HG03139 (cell line): ENCODE measurements at regions not wholly inside any gene's neighbourhood (a gene's known extent, or its start where the extent isn't known, plus 50 kb on each side); places are given as distances from the start of the nearest gene placed in this dataset.
A peak's percentile ranks its signal among the peaks of the same experiment; 100 is the strongest.

ENCODE experiments used
- ATAC-seq: cut with Tn5 transposase; IDR thresholded peaks from one replicate; pipeline ENCODE4 v1.9.1; 2021; ENCODE audit not compliant: unreplicated experiment

DNA sequence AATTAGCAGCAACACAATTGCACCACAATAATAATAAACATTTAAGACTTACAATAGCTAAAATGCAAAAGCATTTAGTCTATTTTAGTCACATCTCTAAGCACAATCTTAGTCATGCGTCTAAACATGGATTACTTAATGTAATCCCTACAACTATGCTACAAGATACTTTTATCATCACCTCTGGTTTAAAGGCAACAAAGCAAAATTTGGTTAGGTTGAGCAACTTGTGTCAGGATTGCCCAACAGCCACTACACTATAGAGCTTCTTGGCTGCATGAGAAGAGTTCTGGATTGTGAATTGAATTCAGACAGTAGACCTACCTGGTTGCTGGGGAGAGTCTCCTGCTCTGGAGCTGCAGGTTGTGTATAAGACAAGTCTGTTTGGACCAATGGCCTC lies 146.5 kb upstream of the PUDP start:
- no peak for ATAC-seq

- no peak for ATAC-seq
These were observed 138.3 kb upstream of the PUDP start for GRCh38 chrX:7286168-7286837.

DNA sequence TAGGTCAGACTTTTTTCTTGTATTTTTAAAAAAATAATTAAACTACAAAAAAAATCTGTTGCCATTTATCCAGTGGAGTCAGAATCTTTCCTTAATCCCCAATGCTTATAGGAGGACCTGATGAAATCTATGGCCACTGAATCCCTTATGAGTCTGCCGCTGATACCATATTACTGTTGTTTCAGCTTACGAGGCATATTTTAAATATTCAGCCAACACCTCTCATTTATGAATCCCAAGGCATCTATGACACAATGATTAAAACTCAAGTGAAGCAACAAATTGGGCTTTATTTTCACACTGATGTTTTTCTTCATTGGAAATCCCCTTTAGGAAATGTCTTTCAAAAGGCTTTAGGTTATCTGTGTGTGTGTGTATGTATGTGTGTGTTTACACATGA lies 137.8 kb upstream of the PUDP start:
- ATAC-seq: no peak

- no peak for ATAC-seq
These were observed 135.8 kb upstream of the PUDP start for GRCh38 chrX:7283741-7284140.

- ATAC-seq: no peak
These were observed 132.6 kb upstream of the PUDP start for GRCh38 chrX:7280520-7280919.

- ATAC-seq: no peak
These were observed 124.4 kb upstream of the PUDP start for GRCh38 chrX:7272346-7272745.

- ATAC-seq: no peak
These were observed 123.0 kb upstream of the PUDP start for GRCh38 chrX:7270933-7271332.

GRCh38 chrX:7269991-7270390 lies 122.0 kb upstream of the PUDP start:
- ATAC-seq: no peak

GRCh38 chrX:7269589-7269988 lies 121.6 kb upstream of the PUDP start:
- ATAC-seq: no peak

- ATAC-seq: no peak
These were observed 118.3 kb upstream of the PUDP start for GRCh38 chrX:7266288-7266687.

GRCh38 chrX:7264399-7264798 lies 116.4 kb upstream of the PUDP start:
- no peak for ATAC-seq

DNA sequence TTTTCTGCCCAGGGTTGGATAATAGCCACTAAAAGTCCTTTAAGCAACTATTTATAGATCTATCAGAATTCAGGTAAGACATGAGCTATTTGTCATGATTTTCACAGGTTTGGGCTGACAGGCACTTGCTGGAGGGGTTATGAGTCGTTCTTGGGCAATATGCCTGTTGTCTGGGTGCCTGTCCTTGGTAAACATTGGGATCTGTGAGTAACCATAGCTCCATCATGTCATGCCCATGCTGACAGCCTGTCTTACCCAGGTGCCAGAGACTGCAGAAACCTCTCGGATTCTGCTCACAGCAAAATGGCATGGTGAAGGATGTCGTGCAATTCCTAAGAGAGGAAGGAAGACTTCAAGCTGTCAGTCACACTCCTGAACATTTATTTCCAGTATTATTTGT lies 116.0 kb upstream of the PUDP start:
- ATAC-seq: no peak

- no peak for ATAC-seq
These were observed 115.4 kb upstream of the PUDP start for GRCh38 chrX:7263330-7263729.

GRCh38 chrX:7262551-7262950 lies 114.6 kb upstream of the PUDP start:
- no peak for ATAC-seq

DNA sequence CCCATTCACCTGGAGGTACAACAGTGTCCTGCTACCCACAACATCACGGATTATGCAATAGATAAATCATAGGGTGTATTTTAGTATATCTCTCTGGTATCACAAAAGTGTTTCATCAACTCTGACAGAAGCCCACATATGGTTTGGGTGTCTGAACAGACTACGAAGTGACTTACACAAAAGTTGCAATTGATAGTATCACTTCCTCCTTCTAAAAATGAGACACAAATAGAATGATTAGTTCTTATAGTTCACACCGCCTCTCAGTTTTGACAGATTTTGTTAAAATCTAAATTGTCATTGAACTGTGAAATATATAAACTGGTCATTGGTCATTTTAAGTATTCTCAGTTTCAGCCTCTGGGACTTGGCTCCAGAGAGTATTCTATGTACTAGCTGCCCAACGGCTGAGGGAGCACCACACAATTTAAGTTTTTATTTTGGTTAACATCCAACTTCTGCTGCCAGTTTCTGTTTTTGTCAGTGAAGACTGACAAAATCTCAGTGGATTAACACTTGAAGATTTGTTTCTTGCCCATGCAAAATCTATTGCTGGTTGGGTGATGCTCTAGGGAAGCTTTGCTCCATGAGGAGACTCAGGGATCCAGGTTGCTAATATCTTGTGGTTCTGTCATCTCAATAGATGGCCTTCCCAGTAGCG lies 113.8 kb upstream of the PUDP start:
- ATAC-seq: peak; percentile 88

GRCh38 chrX:7254144-7254543 lies 106.2 kb upstream of the PUDP start:
- no peak for ATAC-seq

- no peak for ATAC-seq
These were observed 105.6 kb upstream of the PUDP start for GRCh38 chrX:7253565-7253964.

DNA sequence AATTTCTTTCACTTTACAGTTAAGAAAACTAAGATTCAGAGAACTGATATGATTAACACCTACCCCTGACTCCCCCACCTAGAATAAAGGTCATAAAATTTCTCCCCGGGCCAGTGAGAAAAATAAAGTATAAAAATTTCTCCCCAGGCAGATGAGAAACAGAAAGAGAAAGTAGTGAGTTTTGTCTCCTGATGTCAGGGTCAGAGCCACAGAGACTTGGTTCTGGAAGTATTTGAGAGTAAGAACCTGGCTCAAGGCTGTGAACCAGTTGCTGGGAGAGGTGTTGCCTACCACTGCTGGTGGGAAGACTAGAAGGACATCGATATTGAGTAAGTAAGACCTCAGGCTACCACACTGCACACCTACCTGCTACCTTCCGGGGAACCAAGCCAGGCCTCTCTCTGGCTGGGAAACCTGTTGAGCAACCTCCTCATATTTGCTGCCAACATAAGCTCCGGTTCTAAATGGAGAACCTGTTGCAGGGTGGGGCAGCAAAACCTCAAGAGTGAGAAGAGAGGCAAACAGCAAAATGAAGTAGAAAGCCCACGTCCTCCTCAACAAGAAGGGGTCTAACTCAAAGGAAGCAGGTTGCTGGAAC lies 104.2 kb upstream of the PUDP start:
- no peak for ATAC-seq

DNA sequence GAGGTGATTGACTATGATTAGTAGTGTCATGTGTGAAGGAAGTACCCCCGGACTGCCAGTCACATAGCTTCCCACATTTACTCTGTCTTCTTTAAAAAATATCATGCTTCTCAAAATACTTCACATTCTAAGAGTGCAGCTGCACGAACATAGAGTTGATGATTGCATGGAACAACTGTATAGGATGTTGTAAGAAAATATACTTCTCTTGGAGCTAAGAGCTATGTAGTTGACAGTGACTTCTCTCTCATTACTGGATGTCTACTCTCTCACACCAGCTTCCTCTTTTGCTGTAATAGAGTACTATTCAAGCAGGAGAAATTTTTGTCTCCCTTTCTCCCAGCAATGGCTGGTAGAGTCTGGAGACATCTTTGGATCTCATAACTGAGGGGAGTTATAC lies 99.4 kb upstream of the PUDP start:
- ATAC-seq: no peak

DNA sequence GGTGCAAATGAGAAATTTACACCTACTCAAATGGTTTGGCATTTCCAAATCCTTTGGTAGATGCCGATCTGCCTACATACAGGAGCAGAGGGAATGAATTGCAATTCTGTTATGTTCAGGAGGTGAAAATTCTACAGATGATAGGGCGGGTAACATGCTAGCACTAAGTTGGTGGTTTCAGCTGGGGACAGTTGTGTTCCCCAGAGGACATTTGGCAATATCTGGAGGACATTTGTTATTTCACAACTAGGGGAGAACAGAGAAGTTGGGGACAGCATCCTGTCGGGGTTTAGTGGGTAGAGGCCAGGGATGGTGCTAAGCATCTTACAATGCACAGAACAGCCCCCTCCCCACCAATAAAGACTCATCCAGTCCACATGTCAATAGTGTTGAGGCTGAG lies 96.5 kb upstream of the PUDP start:
- no peak for ATAC-seq

GRCh38 chrX:7242613-7243012 lies 94.7 kb upstream of the PUDP start:
- peak; percentile 88 for ATAC-seq

DNA sequence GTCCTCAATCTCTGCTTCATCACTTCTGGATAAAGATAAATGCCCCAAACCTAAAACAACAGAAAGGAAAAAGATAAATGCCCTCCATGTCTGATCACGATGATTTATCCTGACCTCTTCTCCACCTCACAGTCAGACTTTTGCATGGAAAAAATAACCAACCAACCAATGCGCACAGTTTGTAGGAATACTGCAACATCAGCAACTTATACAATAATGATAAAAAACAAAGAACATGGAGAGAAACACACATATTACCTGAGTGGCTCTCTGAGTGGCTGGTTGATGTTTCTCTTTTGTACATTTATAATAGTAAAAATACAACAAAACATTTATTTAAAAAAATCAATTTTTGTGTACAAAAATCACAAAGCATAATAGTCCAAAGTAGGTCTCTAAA lies 93.0 kb upstream of the PUDP start:
- no peak for ATAC-seq

- ATAC-seq: no peak
These were observed 87.1 kb upstream of the PUDP start for GRCh38 chrX:7235071-7235470.
